HG02884 (cell line): ENCODE measurements at regions not wholly inside any gene's neighbourhood (a gene's known extent, or its start where the extent isn't known, plus 50 kb on each side); places are given as distances from the start of the nearest gene placed in this dataset.
"Not testable (repeated sequence)": the region's sequence is repeated elsewhere in the genome, so short reads cannot be mapped to it uniquely, and the experiment has no call there.

ENCODE experiments used
- ATAC-seq: cut with Tn5 transposase; IDR thresholded peaks from one replicate; pipeline ENCODE4 v1.9.1; 2021; ENCODE audit warnings: mild to moderate bottlenecking, moderate library complexity; ENCODE audit not compliant: unreplicated experiment

DNA sequence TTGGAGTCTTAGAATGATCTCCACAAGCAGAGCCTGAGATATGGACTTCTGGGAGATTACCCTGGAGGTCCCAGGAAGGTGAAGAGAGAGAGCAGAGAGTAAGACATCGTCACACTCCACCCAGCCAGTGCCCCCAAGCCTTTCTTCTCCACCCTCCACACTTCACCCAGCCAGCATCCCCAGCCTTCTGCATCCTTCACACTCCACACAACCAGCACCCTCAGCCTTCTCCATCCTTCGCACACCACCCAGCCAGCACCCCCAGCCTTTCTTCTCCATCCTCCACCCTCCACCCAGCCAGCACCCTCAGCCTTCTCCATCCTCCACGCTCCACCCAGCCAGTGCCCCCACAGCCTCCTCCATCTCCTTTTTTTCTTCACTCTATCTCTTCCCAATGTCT is 603.9 kb upstream of the B3GAT1 start:
- no peak for ATAC-seq

DNA sequence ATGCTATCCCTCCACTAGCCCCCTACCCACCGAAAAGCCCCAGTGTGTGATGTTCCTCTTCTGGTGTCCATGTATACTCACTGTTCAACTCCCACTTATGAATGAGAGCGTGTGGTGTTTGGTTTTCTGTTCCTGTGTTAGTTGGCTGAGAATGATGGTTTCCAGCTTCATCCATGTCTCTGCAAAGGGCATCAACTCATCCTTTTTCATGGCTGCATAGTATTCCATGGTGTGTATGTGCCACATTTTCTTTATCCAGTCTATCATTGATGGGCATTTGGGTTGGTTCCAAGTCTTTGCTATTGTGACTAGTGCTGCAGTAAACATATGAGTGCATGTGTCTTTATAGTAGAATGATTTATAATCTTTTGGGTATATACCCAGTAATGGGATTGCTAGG is 599.3 kb upstream of the B3GAT1 start:
- not testable (repeated sequence) for ATAC-seq

DNA sequence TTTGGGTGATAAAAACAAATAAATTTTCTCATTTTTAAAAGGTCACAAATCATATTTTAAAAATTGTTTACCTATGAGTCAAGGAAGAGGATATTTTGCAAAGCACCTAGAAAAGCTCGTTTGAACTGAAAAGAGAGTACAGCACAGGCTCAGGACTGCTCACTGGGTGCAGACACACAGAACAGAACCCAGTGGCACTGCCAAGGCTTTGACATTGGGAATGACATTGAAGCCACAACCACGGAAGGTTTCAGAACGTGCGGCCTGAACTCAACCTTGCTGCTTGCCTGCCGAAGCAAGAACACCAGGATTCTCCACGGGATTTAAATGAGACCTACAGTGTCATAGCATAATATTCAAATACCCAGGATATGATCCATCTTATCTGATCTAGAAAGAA is 597.1 kb upstream of the B3GAT1 start:
- no peak for ATAC-seq

DNA sequence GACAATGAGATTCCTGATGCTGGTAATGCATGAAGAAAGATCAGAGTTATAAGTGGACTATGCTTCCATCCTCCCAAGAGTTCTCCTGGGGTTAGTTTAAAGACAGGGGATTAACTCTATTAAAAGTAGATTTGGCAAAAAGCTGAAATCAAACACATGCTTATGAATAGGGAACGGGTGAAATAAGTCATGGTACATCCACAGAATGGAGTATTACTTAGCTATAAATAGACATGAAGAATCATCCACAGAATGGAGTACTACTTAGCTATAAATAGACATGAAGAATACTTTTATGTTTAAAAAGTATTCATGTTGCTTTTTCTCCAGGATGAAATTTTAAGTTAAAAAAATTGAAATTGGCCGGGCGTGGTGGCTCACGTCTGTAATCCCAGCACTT is 596.4 kb upstream of the B3GAT1 start:
- ATAC-seq: no peak

DNA sequence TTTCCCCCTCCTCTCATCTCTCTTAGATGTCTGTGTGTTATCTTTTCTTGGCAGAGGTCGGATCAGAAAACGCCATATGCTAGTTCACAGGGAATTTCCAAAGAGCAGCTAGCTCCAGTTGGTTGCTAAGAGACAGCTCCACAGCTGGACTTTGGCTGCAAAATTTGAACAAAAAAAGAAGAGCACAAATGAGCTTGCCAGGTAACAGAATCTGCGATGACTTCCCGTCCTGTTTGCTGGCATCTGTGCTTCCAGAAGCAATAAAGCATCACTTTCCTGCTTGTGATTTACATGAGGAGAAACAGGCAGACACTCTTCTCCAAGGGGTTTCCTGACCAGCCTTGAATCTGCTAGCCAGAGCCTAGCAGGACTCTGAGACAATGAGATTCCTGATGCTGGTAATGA is 596.0 kb upstream of the B3GAT1 start:
- ATAC-seq: no peak

DNA sequence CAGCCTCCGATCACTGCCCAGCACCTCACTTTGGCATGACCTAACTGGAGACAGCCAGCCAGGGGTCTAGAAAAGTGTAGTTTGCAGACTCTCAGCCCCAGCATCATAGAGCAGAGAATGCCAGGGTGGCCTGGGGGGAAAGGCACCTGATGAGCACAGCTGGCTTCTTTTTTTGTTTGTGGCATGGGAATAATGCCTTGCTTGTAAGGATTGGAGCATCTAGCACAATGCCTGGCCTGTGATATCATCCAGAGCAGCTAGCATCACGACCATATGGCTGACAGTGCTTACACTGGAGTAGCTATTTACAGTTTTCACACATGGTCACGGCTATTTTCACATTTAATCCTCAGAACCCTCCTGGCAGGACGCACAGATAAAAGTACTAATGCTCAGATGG is 594.8 kb upstream of the B3GAT1 start:
- no peak for ATAC-seq

DNA sequence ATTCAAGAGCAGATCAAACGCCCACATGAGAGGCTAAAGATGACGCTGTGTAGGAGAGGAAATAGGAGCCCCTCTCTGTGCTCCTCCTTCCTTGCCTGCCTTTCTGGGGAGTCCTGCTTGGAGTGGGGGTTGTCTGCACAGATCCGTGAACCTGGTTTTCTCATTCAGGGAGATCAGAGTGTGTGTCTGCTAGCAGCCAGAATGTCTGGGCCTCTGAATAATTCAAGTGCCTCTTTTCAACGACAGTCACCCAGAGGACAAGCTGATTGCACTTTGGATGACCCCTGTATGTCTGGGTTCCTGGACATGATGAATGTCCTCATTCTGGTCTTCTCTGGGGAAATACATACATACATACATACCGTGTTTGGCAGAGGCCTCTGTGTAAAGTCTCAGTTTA is 592.5 kb upstream of the B3GAT1 start:
- no peak for ATAC-seq

DNA sequence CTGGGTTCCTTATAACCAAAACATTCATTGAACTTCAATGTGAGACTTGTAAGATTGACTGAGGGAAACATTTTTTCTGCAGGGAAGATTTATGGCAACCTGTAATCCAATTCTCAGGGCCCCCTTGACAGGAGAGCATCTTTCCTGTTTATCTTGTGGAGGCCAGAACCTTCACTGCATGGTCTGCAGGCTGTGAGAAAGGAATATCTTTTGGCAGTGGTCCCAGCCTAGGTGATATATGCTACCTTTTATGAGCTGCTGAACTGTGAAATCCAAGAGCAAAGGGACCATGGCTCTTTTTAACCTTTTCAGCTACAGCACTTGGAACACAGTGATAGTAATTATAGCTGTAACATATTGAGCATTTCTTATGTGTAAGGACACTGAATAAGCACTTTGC is 590.2 kb upstream of the B3GAT1 start:
- ATAC-seq: no peak

DNA sequence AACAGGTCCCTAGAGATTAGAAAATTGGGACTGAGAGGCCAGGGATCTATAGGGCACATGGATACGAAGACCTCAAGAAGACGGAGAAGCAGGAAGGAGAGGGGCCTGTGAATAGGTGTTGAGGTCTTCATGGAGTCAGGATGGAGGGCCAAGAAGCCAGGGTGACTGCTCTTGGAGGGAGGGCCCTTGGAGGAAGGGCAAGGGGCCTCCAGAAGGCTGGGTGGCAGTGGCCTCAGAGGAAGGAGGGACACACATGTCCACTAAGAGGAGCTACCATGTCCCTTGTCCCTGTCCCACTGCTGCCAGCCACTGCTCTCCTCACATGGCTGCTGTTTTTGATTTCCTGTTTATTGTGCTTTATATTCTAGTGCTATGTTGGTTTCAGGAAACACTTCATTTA is 589.5 kb upstream of the B3GAT1 start:
- ATAC-seq: no peak

DNA sequence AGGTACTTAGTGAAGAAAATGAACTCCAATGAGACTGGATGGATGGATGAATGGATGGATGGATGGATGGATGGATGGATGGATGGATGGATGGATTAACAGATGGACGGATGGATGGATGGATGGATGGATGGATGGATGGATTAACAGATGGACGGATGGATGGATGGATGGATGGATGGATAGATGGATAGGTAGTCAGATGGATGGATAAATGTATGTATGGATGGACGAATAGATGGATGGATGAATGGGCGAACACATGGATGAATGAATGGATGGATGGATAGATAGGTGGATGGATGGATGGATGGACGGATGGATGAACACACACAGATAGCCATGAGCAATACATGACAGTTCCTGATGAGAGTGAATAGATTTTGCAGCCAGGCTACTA is 589.0 kb upstream of the B3GAT1 start:
- not testable (repeated sequence) for ATAC-seq

DNA sequence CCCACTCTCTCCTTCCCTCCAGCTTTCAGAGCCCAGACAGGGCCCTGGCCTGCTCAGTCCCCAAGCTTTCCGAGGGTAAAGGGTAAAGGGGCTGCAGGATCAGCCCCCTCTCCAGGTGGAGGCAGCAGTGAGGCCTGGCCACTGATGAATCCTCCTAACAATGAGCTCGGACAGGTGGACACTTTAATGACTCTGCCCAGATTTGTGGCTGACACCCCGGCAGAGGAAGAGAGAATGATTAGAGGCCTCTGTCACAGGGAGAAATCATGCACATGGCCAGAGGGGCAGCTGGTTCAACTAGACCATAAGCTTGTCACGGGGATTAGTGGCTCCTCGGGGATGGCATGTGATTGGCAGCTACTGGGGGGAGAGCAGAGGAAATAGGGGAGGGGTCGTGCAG is 587.5 kb upstream of the B3GAT1 start:
- no peak for ATAC-seq

DNA sequence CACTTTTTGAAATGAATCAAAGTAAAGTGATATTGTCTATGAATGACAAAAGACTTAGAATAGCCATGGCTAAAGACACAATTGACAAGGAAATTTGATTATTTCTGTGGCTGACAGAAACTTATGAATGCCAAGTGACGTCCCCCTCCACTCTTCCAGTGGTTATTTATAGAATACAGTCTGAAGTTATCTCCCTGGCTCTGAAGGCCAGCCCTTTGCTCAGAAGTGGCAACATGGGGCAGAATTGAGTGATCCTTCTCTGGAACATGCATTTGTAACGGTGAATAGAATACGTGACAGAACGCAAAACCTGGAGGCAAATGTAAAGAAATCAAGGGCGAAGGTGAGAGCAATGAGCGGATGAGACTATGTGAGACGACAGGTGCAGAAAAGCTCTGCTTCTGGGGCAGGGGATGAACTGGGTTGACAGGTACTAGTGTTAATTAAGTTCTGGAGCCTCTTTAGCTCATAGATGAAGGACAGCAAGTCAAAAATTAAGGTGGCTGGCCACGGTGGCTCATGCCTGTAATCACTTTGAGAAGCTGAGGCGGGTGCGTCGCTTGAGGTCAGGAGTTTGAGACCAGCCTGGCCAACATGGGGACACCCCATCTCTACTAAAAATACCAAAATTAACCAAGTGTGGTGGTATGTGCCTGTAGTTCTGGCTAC is 585.7 kb upstream of the B3GAT1 start:
- ATAC-seq: no peak

DNA sequence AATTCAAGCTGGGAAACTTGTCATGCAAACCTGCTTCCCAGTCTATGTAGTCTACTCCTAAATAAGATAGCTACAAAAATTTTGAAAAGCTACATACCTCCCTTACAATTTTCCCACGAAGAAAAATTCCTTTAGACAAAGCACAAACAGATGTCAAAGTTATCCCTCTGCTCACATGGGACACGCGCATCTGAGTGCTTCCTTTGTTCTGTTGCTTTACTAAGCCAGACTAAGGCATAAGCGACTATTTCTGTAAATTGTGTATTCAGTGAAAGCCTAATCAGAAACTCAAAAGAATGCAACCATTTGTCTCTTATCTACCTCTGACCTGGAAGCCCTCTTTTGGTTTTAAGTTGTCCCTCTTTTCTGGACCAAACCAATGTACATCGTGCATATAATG is 583.7 kb upstream of the B3GAT1 start:
- ATAC-seq: no peak

DNA sequence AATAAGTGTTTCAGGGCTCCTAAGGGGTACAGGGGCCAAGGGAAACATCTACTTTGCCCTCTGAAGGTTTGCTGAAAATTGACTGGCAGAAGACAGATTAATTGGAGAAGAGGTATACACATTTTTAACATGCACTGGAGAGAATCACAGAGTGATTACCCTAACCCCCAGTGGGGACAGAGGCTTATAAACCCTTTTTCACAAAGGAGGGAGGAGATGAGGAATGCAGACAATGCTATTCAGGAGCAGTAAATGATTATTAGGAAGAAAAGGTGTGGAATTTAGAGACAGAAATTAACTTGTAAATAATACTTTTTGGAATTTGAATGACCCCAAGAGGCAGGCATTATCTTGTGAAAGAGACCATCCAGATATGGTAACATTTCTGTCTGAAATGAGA is 582.4 kb upstream of the B3GAT1 start:
- no peak for ATAC-seq

DNA sequence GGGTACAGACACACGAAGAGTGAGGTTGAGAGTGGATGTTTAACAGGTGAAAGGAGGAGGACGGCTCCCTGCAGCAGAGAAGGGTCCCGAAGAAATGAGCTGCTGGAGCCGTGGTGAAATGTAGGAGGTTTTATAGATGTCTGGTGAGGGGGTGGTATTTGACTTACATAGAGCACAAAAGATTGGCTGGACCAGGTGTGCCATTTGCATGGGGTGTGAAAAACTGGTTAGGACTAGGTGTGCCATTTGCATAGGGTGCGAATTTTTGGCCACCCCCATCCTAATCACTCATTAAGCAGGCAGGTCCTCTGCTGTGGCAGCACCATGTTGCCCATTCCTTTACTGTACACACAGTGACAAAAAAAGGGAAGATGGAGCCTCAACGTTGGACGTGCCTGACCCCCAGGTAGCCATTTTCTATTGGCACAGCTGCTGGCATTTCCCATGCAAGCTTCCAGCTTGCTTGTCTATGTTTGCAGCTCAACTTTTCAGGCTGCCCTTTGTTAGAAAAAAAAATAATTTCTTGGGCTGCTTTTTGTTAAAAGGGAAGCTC is 581.7 kb upstream of the B3GAT1 start:
- ATAC-seq: no peak

DNA sequence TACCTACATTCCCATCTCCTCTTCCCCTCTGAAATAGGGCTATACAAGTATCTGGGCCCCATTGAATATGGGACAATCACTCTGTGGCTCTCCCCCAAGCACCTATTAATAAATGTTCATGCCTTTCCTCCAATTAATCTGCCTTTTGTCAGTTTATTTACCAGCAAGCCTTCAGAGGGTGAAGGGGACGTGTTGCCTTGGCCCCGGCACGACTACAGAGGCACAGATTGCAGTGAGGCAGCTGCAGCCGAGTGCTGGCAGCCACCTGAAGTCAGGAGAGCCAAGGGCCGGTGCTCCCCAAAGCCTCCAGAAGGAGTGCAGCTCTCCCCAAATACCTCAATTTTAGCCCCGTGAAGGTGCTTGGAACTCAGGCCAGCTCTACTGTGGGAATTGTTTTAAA is 580.9 kb upstream of the B3GAT1 start:
- no peak for ATAC-seq

DNA sequence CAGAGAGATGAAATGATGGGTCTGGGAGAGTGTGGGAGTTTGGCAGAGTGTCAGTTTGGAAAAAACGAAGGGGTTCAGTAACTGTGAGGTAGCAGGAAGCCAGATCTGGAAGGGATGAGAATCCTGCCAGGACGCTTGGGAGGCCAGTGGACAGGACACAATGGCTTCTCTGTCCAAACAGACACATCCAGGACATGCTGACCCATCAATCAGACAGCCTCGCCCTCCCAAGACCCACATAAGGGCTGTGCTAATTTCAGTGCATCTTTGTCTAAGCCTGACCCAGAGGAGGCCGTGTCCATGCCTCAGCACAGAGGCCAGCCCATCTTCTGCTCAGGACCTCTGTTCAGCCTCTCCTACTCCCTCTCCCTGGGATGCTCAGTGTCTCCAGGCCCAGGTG is 576.5 kb upstream of the B3GAT1 start:
- no peak for ATAC-seq

DNA sequence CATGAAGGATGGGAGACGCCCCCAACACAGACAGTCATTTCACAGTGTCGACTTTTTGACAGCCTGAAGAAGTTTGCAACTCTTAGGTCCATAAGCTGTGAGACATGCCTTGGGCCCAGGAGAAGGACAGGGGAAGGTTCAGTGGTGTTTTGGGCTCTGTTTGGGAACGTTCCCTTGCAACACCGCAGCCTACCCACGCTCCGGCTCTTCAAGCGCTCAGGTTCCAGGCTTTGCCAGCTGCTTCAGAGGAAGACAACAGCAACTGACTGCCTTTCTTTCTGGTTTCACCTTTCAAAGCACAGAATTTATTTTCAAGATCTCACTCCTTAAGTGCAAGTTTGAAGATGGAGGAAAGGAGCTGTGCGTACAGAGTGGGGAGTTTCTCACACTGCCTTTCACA is 575.8 kb upstream of the B3GAT1 start:
- ATAC-seq: no peak

DNA sequence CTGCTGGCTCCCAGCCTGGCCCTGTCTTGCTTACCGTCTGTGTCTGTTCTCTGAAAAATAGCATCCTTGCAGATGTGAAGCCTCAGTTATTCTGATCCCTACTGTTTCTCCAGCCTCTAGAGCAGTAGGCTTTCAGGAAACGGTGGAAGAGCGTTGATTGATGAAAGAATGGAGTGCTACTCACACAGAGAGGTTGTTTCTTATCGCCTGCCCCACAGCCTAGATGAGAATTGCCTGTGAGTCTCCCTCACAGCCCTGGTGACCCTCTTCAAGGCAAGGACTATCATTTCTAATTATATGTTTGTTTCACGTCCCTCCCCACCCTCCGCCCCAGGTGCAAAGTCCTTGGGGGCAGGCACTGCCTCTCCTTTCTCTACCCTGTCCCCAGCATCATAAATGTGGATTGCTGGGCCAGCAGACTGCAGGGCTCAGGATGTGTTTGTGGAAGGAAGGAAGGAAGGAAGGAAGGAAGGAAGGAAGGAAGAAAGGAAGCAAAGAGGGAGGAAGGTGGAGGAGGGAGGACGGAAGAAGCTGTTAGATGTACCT is 575.3 kb upstream of the B3GAT1 start:
- no peak for ATAC-seq

DNA sequence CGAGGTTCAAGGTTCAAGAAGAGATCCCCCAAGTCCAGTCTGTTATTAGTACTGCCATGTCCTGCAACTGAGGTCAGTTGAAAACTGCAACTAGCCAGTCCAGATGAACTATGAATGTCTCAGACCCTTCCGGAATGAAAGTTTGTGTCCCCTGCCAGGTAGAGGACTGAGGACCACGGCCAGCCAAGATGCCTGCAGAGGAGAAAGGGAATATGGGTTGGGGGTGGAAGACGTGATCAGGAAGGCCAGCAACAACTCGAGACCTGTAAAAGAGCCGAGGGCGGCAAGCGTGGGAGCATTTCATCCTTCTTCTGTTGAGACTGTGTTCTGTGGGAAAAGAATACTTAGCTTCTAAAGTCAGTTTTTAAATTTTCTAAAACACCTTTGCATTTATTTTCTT is 572.4 kb upstream of the B3GAT1 start:
- ATAC-seq: no peak

DNA sequence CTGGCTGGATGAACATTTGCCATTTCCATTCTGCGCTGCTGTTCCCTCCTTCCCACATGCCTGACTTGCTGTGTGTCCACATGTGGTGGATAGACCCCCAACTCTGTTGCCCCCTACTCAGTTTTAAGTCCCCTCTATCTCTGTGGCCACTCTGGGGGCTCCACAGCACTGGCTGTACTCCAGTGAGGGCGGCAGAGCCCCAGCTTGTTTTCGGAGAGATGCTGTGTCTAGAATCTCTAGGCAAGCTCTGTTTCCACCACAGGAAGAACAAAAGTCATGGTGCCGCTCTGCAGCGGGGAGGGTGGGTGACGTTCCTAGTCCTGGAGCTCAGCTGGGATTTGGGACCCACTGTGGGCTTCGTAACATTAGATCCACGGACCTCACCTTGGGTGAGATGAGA is 570.4 kb upstream of the B3GAT1 start:
- not testable (repeated sequence) for ATAC-seq

DNA sequence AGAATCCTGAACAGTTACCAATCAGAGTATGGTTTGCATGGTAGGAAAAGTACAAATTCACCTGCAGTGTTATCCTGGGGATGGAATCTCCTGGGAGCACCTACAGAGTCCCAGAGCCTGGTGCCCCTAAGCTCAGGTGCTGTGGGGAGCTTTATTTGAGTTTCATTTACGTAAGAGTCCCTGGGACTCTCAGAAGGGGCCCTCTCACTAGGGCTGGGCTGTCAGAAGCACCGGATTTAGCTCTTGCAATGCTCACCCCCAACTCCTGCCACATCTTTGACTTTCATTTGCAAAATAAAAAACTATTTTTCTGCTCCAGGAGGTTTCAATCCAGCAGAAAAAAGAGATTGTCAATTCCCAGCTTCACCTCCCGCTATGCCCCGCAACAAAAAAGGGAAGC is 569.8 kb upstream of the B3GAT1 start:
- ATAC-seq: no peak
